Memory B cell (primary cell): ENCODE measurements at regions not wholly inside any gene's neighbourhood (a gene's known extent, or its start where the extent isn't known, plus 50 kb on each side); places are given as distances from the start of the nearest gene placed in this dataset.
"Not testable (repeated sequence)": the region's sequence is repeated elsewhere in the genome, so short reads cannot be mapped to it uniquely, and the experiment has no call there.

ENCODE experiments used
- ATAC-seq: fragments of 150-1000 bp; cut with Tn5 transposase; 2 replicates; pipeline ENCODE4 v1.10.0; 2021; ENCODE audit warnings: low read depth, mild to moderate bottlenecking, moderate library complexity
- DNase-seq, 2 donors: peaks; one replicate each; pipeline ENCODE4 v3.0.0; 2022; ENCODE audit warnings: low spot score in 2 of 2
- H3K27ac Mint-ChIP-seq: one replicate; pipeline ENCODE4 v1.8.0; 2022; ENCODE audit warnings: mild to moderate bottlenecking, moderate library complexity, mixed read lengths
- H3K27me3 Mint-ChIP-seq: one replicate; pipeline ENCODE4 v1.8.0; 2022; ENCODE audit warnings: mixed read lengths
- H3K36me3 Mint-ChIP-seq: one replicate; pipeline ENCODE4 v1.8.0; 2022; ENCODE audit warnings: mild to moderate bottlenecking, mixed read lengths
- H3K4me1 Mint-ChIP-seq: one replicate; pipeline ENCODE4 v1.8.0; 2022; ENCODE audit warnings: mixed read lengths
- H3K4me3 Mint-ChIP-seq: one replicate; pipeline ENCODE4 v1.8.0; 2022; ENCODE audit warnings: mild to moderate bottlenecking, moderate library complexity, mixed read lengths
- H3K9me3 Mint-ChIP-seq: one replicate; pipeline ENCODE4 v1.8.0; 2022; ENCODE audit warnings: mixed read lengths

DNA sequence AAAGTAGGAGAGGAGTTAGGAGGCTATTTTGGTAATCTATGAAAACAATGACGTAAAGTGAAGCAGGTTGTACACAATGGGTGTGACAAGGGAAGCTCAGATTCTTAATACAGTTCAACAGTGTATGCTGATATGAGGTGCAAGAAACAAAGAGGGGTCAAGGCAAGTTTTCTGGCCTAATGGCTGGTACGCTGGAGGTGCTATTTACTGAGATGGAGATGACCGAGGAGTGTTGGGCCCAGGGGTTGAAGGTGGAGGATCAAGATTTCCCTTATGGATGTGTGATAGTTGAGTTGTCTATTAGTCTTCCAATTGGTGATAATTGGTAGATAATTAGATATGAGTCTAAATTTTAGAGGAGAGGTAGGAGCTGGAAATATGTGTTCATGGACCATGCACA lies 194.0 kb downstream of the FOXD4L6 start:
- H3K27me3 Mint-ChIP-seq, DNase-seq, H3K4me3 Mint-ChIP-seq, H3K27ac Mint-ChIP-seq, H3K4me1 Mint-ChIP-seq, H3K9me3 Mint-ChIP-seq, ATAC-seq: not testable (repeated sequence)
- peaks cover 20% of the 10 kb centered on the region for H3K36me3 Mint-ChIP-seq

DNA sequence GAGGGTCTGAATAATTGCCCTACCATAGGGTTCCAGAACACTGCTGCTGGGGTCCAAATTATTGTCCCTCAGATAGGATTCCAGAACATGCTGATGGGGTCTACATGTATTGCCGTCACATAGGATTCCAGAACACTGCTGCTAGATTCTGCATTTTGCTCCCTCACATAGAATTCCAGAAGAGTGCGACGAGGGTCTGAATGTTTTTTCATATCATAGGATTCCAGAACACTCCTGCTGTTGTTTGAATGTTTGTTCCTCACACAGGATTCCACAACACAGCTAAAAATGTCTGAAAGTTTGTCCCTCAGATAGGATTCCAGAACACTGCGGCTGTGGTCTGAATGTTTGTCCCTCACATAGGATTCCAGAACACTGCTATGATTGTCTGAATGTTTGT lies 198.1 kb downstream of the FOXD4L6 start:
- not testable (repeated sequence) for H3K4me1 Mint-ChIP-seq, H3K27ac Mint-ChIP-seq, ATAC-seq, DNase-seq, H3K4me3 Mint-ChIP-seq, H3K27me3 Mint-ChIP-seq
- Mint-ChIP-seq H3K9me3 (peaks cover 26% of the 10 kb centered on the region), H3K36me3 (peaks cover 18% of the 10 kb centered on the region)

DNA sequence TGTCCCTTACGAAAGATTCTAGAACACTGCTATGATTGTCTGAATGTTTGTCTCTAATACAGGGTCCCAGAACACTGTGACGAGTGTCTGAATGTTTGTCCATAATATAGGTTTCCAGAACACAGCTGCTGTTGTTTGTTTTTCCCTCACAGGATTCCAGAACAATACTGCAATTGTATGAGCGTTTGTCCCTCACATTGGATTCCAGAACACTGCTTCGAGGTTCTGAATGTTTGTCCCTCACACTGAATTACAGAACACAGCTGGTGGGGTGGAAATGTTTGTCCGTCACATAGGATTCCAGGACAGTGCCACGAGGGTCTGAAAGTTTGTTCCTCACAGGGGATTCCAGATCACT lies 199.0 kb downstream of the FOXD4L6 start:
- peaks cover 21% of the 10 kb centered on the region for H3K36me3 Mint-ChIP-seq
- H3K4me3 Mint-ChIP-seq, H3K27ac Mint-ChIP-seq, H3K4me1 Mint-ChIP-seq, DNase-seq, H3K27me3 Mint-ChIP-seq, ATAC-seq: not testable (repeated sequence)
- H3K9me3 Mint-ChIP-seq: peaks cover 29% of the 10 kb centered on the region

DNA sequence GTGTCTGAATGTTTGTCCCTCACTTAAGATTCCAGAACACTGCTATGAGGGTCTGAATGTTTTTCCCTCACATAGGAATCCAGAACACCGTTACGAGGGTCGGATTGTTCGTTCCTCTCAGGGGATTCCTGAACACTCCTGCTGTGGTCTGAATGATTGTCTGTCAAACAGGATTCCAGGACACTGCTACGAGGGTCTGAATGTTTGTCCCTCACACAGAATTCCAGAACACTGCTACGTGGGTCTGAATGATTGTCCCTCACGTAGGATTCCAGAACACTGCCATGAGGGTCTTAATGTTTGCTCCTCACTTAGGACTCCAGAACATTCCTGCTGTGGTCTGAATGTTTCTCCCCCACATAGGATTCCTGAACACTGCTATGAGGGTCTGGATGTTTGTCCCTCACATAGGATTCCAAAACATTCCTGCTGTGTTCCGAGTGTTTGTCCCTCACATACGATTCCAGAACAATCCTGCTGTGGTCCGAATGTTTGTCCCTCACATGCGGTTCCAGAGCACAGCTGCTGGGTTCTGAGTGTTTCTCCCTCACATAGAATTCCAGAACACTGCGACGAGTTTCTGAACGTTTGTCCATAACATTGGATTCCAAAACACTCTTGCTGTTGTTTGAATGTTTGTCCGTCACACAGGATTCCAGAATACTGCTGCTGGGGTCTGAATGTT lies 199.5 kb downstream of the FOXD4L6 start:
- no peak overlapping the region for H3K27ac Mint-ChIP-seq
- no peak overlapping the region for H3K4me3 Mint-ChIP-seq
- no peaks in the 10 kb centered on the region for H3K27me3 Mint-ChIP-seq
- no peak for DNase-seq
- H3K4me1 Mint-ChIP-seq: no peaks in the 10 kb centered on the region
- H3K9me3 Mint-ChIP-seq: peaks cover 30% of the 10 kb centered on the region
- peaks cover 21% of the 10 kb centered on the region for H3K36me3 Mint-ChIP-seq
- ATAC-seq: no peak

DNA sequence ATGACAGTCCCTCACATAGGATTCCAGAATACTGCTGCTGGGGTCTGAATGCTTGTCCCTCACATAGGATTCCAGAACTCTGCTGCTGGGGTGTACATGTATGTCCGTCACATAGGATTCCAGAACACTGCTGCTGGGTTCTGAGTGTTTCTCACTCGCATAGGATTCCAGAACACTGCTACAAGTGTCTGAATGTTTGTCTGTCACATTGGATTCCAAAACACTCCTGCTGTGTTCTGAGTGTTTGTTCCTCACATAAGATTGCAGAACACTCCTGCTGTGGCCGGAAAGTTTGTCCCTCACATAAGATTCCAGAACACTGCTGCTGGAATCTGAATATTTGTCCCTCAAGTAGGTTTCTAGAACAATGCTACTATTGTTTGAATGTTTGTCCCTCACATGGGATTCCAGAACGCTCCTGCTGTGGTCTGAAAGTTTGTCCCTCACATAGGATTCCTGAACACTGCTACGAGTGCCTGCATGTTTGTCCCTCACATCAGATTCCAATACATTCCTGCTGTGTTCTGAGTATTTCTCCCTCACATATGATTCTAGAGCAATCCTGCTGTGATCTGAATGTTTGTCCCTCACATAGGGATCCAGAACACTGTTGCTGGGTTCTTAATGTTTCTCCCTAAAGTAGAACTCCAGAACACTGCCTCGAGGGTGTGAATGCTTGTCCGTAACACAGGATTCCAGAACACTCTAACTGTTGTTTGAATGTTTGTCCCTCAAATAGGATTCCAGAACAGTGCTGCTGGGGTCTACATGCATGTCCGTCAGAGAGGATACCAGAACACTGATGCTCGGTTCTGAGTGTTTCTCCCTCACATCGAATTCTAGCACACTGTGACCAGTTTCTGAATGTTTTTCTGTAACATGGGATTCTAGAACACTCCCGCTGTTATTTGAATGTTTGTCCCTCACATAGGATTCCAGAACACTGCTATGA lies 200.4 kb downstream of the FOXD4L6 start:
- H3K27me3 Mint-ChIP-seq: no peaks in the 10 kb centered on the region
- H3K36me3 Mint-ChIP-seq: peaks cover 21% of the 10 kb centered on the region
- H3K4me1 Mint-ChIP-seq: no peaks in the 10 kb centered on the region
- H3K9me3 Mint-ChIP-seq: peaks cover 35% of the 10 kb centered on the region
- ATAC-seq (no peak), DNase-seq (no peak)
- no peak overlapping the region for H3K27ac Mint-ChIP-seq
- H3K4me3 Mint-ChIP-seq: no peak overlapping the region

DNA sequence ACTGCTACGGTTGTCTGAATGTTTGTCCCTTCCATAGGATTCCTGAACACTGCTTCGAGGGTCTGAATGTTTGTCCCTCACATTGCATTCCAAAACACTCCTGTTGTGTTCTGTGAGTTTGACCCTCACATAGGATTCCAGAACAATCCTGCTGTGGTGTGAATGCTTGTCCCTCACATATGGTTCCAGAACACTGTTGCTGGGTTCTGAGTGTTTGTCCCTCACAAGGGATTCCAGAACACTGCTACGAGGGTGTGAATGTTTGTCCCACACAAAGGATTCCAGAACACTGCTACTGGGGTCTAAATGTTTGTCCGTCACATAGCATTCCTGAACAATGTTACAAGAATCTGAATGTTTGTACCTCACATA lies 201.2 kb downstream of the FOXD4L6 start:
- H3K4me1 Mint-ChIP-seq: no peaks in the 10 kb centered on the region
- H3K27ac Mint-ChIP-seq: no peak overlapping the region
- no peaks in the 10 kb centered on the region for H3K27me3 Mint-ChIP-seq
- DNase-seq: no peak
- H3K4me3 Mint-ChIP-seq: no peak overlapping the region
- H3K36me3 Mint-ChIP-seq: peaks cover 20% of the 10 kb centered on the region
- H3K9me3 Mint-ChIP-seq: peaks cover 41% of the 10 kb centered on the region
- no peak for ATAC-seq

DNA sequence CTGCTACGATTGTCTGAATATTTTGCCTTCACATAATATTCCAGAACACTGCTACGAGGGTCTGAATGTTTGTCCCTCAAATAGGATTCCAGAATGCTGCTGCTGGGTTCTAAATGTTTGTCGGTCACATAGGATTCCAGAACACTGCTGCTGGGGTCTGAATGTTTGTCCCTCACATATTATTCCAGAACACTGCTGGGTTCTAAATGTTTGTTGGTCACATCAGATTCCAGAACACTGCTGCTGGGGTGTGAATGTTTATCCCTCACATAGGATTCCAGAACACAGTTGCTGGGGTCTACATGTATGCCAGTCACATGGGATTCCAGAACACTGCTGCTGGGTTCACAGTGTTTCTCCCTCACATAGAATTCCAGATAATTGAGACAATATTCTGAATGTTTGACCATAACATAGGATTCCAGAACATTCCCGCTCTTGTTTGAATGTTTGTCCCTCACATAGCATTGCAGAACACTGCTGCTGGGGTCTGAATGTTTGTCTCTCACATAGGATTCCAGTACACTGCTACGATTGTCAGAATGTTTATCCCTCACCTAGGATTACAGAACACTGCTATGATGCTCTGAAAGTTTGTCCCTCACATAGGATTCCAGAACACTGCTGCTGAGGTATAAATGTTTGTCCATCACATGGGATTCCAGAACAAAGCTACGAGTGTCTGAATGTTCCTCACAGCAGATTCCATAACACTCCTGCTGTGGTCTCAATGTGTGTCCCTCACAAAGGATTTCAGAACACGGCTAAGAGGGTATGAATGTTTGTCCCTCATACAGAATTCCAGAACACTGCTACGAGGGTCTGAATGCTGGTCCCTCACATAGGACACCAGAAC lies 201.8 kb downstream of the FOXD4L6 start:
- Mint-ChIP-seq H3K4me1 (no peaks in the 10 kb centered on the region), H3K4me3 (no peak overlapping the region), H3K27me3 (no peaks in the 10 kb centered on the region), H3K36me3 (peaks cover 15% of the 10 kb centered on the region), H3K27ac (no peak overlapping the region), H3K9me3 (peaks cover 39% of the 10 kb centered on the region)
- DNase-seq (no peak), ATAC-seq (no peak)

DNA sequence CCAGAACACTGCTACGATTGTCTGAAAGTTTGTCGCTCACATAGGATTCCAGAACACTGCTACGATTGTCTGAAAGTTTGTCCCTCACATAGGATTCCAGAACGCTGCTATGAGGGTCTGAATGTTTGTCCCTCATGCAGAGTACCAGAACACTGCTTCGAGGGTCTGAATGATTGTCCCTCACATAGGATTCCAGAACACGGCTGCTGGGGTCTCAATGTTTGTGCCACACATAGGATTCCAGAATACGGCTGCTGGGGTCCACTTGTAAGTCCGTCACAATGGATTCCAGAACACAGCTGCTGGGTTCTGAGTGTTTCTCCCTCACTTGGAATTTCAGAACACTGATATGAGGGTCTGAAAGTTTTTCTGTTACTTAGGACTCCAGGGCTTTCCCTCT lies 203.3 kb downstream of the FOXD4L6 start:
- no peak overlapping the region for H3K4me3 Mint-ChIP-seq
- no peaks in the 10 kb centered on the region for H3K4me1 Mint-ChIP-seq
- no peaks in the 10 kb centered on the region for H3K27me3 Mint-ChIP-seq
- no peak for ATAC-seq
- DNase-seq: no peak
- H3K9me3 Mint-ChIP-seq: peaks cover 38% of the 10 kb centered on the region
- no peak overlapping the region for H3K27ac Mint-ChIP-seq
- H3K36me3 Mint-ChIP-seq: peaks cover 14% of the 10 kb centered on the region

DNA sequence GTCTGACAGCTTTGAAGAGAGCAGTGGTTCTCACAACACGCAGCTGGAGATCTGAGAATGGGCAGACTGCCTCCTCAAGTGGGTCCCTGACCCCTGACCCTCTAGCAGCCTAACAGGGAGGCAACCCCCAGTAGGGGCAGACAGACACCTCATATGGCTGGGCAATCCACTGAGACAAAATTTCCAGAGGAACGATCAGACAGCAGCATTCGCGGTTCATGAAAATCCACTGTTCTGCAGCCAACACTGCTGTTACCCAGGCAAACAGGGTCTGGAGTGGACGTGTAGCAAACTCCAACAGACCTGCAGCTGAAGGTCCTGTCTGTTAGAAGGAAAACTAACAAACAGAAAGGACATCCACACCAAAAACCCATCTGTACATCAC lies 212.1 kb downstream of the FOXD4L6 start:
- not testable (repeated sequence) for ATAC-seq, H3K4me1 Mint-ChIP-seq, H3K4me3 Mint-ChIP-seq, H3K27ac Mint-ChIP-seq, H3K27me3 Mint-ChIP-seq, DNase-seq
- peaks cover 53% of the 10 kb centered on the region for H3K36me3 Mint-ChIP-seq
- peaks cover 42% of the 10 kb centered on the region for H3K9me3 Mint-ChIP-seq

DNA sequence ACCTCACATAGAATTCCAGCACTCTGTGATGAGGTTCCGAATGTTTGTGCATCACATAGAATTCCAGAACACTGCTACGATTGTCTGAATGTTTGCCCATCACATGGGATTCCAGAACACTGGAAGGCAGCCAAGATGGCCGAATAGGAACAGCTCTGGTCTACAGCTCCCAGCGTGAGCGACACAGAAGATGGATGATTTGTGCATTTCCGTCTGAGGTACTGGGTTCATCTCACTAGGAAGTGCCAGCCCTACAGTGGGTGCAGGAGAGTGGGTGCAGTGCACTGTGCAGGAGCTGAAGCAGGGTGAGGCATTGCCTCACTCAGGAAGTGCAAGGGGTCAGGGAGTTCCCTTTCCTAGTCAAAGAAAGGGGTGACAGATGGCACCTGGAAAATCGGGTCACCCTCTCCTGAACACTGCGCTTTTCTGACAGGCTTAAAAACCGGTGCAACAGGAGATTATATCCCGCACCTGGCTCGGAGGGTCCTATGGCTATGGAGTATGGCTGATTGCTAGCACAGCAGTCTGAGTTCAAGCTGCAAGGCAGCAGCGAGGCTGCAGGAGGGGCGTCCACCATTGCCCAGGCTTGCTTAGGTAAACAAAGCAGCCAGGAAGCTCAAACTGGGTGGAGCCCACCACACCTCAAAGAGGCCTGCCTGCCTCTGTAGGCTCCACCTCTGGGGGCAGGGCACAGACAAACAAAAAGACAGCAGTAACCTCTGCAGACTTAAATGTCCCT lies 212.7 kb downstream of the FOXD4L6 start:
- ATAC-seq, H3K4me1 Mint-ChIP-seq, H3K4me3 Mint-ChIP-seq, DNase-seq, H3K27me3 Mint-ChIP-seq, H3K27ac Mint-ChIP-seq: not testable (repeated sequence)
- Mint-ChIP-seq H3K36me3 (peaks cover 53% of the 10 kb centered on the region), H3K9me3 (peaks cover 42% of the 10 kb centered on the region)

DNA sequence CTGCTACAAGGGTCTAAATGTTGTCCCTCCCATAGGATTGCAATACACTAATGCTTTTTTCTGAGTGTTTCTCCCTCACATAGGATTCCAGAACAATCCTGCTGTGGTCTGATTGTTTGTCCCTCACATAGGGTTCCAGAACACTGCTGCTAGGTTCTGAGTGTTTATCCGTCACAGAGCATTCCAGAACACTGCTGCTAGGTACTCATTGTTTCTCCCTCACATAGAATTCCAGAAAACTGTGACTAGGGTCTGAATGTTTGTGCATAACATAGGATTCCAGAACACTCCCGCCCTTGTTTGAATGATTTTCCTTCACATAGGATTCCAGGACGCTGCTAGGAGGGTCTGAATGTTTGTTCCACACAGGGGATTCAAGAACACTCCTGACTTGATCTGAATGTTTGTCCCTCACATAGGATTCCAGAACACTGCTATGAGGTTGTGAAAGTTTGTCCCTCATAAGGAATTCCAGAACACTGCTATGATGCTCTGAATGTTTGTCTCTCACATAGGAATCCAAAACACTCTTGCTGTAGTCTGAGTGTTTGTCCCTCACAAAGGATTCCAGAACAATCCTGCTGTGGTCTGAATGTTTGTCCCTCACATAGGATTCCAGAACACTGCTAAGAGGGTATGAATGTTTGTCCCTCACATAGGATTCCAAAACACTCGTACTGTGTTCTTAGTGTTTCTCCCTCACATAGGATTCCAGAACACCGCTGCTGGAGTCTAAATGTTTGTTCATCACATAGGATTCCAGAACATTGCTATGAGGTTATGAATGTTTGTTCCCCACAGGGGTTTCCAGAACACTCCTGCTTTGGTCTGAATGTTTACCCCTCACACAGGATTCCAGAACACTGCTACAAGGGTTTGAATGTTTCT lies 213.5 kb downstream of the FOXD4L6 start:
- no peaks in the 10 kb centered on the region for H3K4me1 Mint-ChIP-seq

DNA sequence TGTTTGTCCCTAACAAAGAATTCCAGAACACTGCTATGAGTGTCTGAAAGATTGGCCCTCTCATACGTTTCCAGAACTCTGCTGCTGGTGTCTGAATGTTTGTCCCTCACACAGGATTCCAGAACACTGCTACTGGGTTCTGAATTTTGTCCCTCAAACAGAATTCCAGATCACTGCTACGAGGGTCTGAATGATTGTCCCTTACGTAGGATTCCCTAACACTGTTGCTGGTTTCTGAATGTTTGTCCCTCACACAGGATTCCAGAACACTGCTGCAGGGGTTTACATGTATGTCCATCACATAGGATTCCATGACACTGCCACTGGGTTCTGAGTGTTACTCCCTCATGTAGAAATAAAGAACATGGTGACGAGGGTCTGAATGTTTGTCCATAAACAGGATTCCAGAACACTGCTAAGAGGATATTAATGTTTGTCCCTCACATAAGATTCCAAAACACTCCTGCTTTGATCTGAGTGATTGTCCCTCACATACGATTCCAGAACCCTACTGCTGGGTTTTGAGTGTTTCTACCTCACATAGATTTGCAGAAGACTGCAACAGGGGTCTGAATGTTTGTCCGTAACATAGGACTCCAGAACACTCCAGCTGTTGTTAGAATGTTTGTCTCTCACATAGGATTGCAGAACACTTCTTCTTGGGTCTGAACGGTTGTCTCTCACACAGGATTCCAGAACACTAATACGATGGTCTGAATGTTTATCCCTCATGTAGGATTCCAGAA lies 214.4 kb downstream of the FOXD4L6 start:
- no peak overlapping the region for H3K4me3 Mint-ChIP-seq
- H3K27me3 Mint-ChIP-seq: peaks cover 5% of the 10 kb centered on the region
- H3K27ac Mint-ChIP-seq: no peak overlapping the region
- H3K36me3 Mint-ChIP-seq: peaks cover 52% of the 10 kb centered on the region
- no peaks in the 10 kb centered on the region for H3K4me1 Mint-ChIP-seq
- peaks cover 43% of the 10 kb centered on the region for H3K9me3 Mint-ChIP-seq
- ATAC-seq (no peak), DNase-seq (no peak)

More for the DNA sequence above, 213.5 kb downstream of the FOXD4L6 start:
- no peak for DNase-seq
- peaks cover 42% of the 10 kb centered on the region for H3K9me3 Mint-ChIP-seq
- peaks cover 5% of the 10 kb centered on the region for H3K27me3 Mint-ChIP-seq
- peaks cover 53% of the 10 kb centered on the region for H3K36me3 Mint-ChIP-seq
- H3K27ac Mint-ChIP-seq: no peak overlapping the region
- ATAC-seq: no peak
- H3K4me3 Mint-ChIP-seq: no peak overlapping the region
